ENCODE measurements at regions not wholly inside any gene's neighbourhood (a gene's known extent, or its start where the extent isn't known, plus 50 kb on each side); places are given as distances from the start of the nearest gene placed in this dataset.

- TF ChIP-seq, protein P1, sequence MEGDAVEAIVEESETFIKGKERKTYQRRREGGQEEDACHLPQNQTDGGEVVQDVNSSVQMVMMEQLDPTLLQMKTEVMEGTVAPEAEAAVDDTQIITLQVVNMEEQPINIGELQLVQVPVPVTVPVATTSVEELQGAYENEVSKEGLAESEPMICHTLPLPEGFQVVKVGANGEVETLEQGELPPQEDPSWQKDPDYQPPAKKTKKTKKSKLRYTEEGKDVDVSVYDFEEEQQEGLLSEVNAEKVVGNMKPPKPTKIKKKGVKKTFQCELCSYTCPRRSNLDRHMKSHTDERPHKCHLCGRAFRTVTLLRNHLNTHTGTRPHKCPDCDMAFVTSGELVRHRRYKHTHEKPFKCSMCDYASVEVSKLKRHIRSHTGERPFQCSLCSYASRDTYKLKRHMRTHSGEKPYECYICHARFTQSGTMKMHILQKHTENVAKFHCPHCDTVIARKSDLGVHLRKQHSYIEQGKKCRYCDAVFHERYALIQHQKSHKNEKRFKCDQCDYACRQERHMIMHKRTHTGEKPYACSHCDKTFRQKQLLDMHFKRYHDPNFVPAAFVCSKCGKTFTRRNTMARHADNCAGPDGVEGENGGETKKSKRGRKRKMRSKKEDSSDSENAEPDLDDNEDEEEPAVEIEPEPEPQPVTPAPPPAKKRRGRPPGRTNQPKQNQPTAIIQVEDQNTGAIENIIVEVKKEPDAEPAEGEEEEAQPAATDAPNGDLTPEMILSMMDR (IDR thresholded peaks at IDR 0.05), result no peak
- no peak for TF ChIP-seq POLR2A (IDR thresholded peaks at IDR 0.05)
- TF ChIP-seq EP300 (IDR thresholded peaks at IDR 0.05), result no peak
- Histone ChIP-seq H3K4me1 (no peaks in the 10 kb centered on the region), H3K9me3 (peaks cover 0 to 5% (median 0%) of the 10 kb centered on the region in 4 donors), H3K27me3 (no peaks in the 10 kb centered on the region), H3K36me3 (no peaks in the 10 kb centered on the region), H3K4me3 (no peak overlapping the region), H3K27ac (no peak overlapping the region)
- WGBS, 2 donors, result 83 to 88% methylated on average over 8 of the region's 8 CpGs
- no peak for DNase-seq (ENCODE audit: low spot score in 2 of 2)
Measured at GRCh38 chr22:48407256-48407955, 1420.3 kb downstream of the BRD1 start.

GRCh38 chr22:48406161-48406560 is 1421.5 kb downstream of the BRD1 start:
- Histone ChIP-seq H3K27ac (no peak overlapping the region), H3K4me1 (no peaks in the 10 kb centered on the region), H3K4me3 (no peak overlapping the region), H3K36me3 (no peaks in the 10 kb centered on the region), H3K27me3 (no peaks in the 10 kb centered on the region), H3K9me3 (peaks cover 0 to 5% (median 0%) of the 10 kb centered on the region in 4 donors)
- DNase-seq (ENCODE audit: low spot score in 2 of 2), result no peak
- 69 to 79% methylated on average over 4 of the region's 4 CpGs for WGBS, 2 donors
- TF ChIP-seq POLR2A (IDR thresholded peaks at IDR 0.05) (no peak), EP300 (IDR thresholded peaks at IDR 0.05) (no peak)
- TF ChIP-seq, protein P1 (IDR thresholded peaks at IDR 0.05), result no peak

- H3K4me1 ChIP-seq, result no peaks in the 10 kb centered on the region
- TF ChIP-seq EP300 (IDR thresholded peaks at IDR 0.05), result no peak
- 67 to 75% methylated on average over 6 of the region's 6 CpGs for WGBS, 2 donors
Measured at GRCh38 chr22:48405741-48406140, 1421.9 kb downstream of the BRD1 start.

GRCh38 chr22:48404801-48405447 is 1422.7 kb downstream of the BRD1 start:
- no peaks in the 10 kb centered on the region for H3K27me3 ChIP-seq
- no peak overlapping the region for H3K27ac ChIP-seq
- H3K9me3 ChIP-seq, result peaks cover 0 to 5% (median 0%) of the 10 kb centered on the region in 4 donors
- H3K36me3 ChIP-seq, result no peaks in the 10 kb centered on the region
- H3K4me1 ChIP-seq, result no peaks in the 10 kb centered on the region
- TF ChIP-seq EP300 (IDR thresholded peaks at IDR 0.05) (no peak), POLR2A (IDR thresholded peaks at IDR 0.05) (no peak)
- TF ChIP-seq, protein P1 (IDR thresholded peaks at IDR 0.05), result no peak
- 83% methylated on average over 16 of the region's 16 CpGs for WGBS, 2 donors
- no peak for DNase-seq (ENCODE audit: low spot score in 2 of 2)
- H3K4me3 ChIP-seq, result no peak overlapping the region

More at GRCh38 chr22:48405741-48406140, 1421.9 kb downstream of the BRD1 start:
- no peaks in the 10 kb centered on the region for H3K27me3 ChIP-seq
- peaks cover 0 to 5% (median 0%) of the 10 kb centered on the region in 4 donors for H3K9me3 ChIP-seq
- no peak overlapping the region for H3K4me3 ChIP-seq
- no peak overlapping the region for H3K27ac ChIP-seq
- no peak for DNase-seq (ENCODE audit: low spot score in 2 of 2)
- no peaks in the 10 kb centered on the region for H3K36me3 ChIP-seq

DNA sequence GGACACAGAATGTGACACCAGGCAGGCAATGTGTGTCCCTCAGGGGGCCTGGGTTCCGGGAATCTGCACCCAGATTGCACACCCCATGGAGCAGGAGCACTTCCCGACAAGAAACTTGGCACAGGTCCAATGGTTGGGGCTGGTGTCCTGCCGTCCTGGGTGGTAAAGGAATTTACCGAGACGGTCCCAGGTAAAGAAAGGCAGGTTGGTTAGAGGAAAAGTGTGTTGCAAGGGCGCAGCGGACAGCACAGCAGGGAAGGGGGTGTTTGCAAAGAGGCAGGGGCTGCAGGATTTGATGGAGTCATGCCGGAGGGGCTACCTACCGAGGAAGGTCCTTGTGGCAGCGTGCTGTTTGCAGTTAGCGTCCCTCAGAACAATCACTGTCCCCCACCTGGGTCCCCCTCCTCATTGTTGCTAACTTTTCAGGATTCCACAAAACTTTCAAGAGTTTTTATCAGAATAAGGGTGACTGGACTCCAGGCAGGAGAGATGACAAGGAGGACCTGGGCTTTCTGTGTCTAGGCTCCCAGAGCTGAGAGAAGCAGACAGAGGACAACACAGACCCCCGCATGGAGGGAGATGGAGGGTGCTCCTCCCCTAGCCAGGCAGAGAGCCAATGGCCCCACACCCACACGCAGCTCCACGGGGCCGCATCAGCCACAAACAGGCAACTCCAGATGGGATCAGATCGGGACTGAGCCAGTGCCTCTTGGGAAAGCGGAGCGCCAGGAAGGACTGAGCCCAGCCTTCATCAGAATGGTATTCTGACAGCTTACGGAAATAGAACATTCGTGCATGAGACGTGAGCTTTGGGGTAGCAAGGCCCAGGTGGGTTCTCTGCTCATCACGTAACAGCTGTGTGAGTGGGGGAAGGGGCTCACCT is 1423.9 kb downstream of the BRD1 start:
- TF ChIP-seq POLR2A (IDR thresholded peaks at IDR 0.05), result no peak
- TF ChIP-seq, protein P1 (IDR thresholded peaks at IDR 0.05), result no peak
- no peak for TF ChIP-seq EP300 (IDR thresholded peaks at IDR 0.05)
- H3K4me1 ChIP-seq, result no peaks in the 10 kb centered on the region
- peaks cover 0 to 5% (median 0%) of the 10 kb centered on the region in 4 donors for H3K9me3 ChIP-seq
- 68 to 70% methylated on average over 22 of the region's 22 CpGs for WGBS, 2 donors
- no peak overlapping the region for H3K4me3 ChIP-seq
- DNase-seq (ENCODE audit: low spot score in 2 of 2), result no peak
- H3K36me3 ChIP-seq, result no peaks in the 10 kb centered on the region
- no peak overlapping the region for H3K27ac ChIP-seq
- H3K27me3 ChIP-seq, result no peaks in the 10 kb centered on the region

Measured in tibial nerve (tissue), 4 donors.